ENCODE measurements at regions not wholly inside any gene's neighbourhood (a gene's known extent, or its start where the extent isn't known, plus 50 kb on each side); places are given as distances from the start of the nearest gene placed in this dataset.

GRCh38 chr5:2270467-2270866 is 387.7 kb upstream of the IRX4 start:
- Histone ChIP-seq H3K27ac (ENCODE audit: low read depth, low read length) (no peak overlapping the region), H3K4me3 (ENCODE audit: low read depth, low read length) (no peak overlapping the region), H3K4me1 (ENCODE audit: control insufficient read depth, insufficient read depth, low read length) (peaks cover 6% of the 10 kb centered on the region; the same call in 1 of the 2 replicates), H3K9ac (ENCODE audit: low read length) (no peak overlapping the region), H3K27me3 (ENCODE audit: control insufficient read depth, insufficient read depth, low read length) (no peaks in the 10 kb centered on the region), H3K36me3 (ENCODE audit: control insufficient read depth, insufficient read depth, low read length) (no peaks in the 10 kb centered on the region), H3K9me3 (ENCODE audit: control insufficient read depth, insufficient read depth, low read depth, low read length) (no peaks in the 10 kb centered on the region)

GRCh38 chr5:2269656-2270055 is 386.9 kb upstream of the IRX4 start:
- Histone ChIP-seq H3K9ac (ENCODE audit: low read length) (no peak overlapping the region), H3K27me3 (ENCODE audit: control insufficient read depth, insufficient read depth, low read length) (no peaks in the 10 kb centered on the region), H3K4me3 (ENCODE audit: low read depth, low read length) (no peak overlapping the region), H3K27ac (ENCODE audit: low read depth, low read length) (no peak overlapping the region), H3K9me3 (ENCODE audit: control insufficient read depth, insufficient read depth, low read depth, low read length) (no peaks in the 10 kb centered on the region), H3K36me3 (ENCODE audit: control insufficient read depth, insufficient read depth, low read length) (no peaks in the 10 kb centered on the region), H3K4me1 (ENCODE audit: control insufficient read depth, insufficient read depth, low read length) (peaks cover 6% of the 10 kb centered on the region; the same call in 1 of the 2 replicates)

GRCh38 chr5:2267991-2268390 is 385.3 kb upstream of the IRX4 start:
- Histone ChIP-seq H3K9me3 (ENCODE audit: control insufficient read depth, insufficient read depth, low read depth, low read length) (no peaks in the 10 kb centered on the region), H3K36me3 (ENCODE audit: control insufficient read depth, insufficient read depth, low read length) (no peaks in the 10 kb centered on the region), H3K27me3 (ENCODE audit: control insufficient read depth, insufficient read depth, low read length) (no peaks in the 10 kb centered on the region), H3K9ac (ENCODE audit: low read length) (no peak overlapping the region), H3K27ac (ENCODE audit: low read depth, low read length) (no peak overlapping the region), H3K4me3 (ENCODE audit: low read depth, low read length) (no peak overlapping the region), H3K4me1 (ENCODE audit: control insufficient read depth, insufficient read depth, low read length) (peaks cover 6% of the 10 kb centered on the region; the same call in 1 of the 2 replicates)

- Histone ChIP-seq H3K27ac (ENCODE audit: low read depth, low read length) (no peak overlapping the region), H3K27me3 (ENCODE audit: control insufficient read depth, insufficient read depth, low read length) (no peaks in the 10 kb centered on the region), H3K4me1 (ENCODE audit: control insufficient read depth, insufficient read depth, low read length) (peaks cover 6% of the 10 kb centered on the region; the same call in 1 of the 2 replicates), H3K9me3 (ENCODE audit: control insufficient read depth, insufficient read depth, low read depth, low read length) (no peaks in the 10 kb centered on the region), H3K36me3 (ENCODE audit: control insufficient read depth, insufficient read depth, low read length) (no peaks in the 10 kb centered on the region), H3K9ac (ENCODE audit: low read length) (no peak overlapping the region), H3K4me3 (ENCODE audit: low read depth, low read length) (no peak overlapping the region)
Measured at GRCh38 chr5:2266641-2267240, 384.0 kb upstream of the IRX4 start.

GRCh38 chr5:2265341-2265740 is 382.6 kb upstream of the IRX4 start:
- H3K27ac ChIP-seq (ENCODE audit: low read depth, low read length) = no peak overlapping the region
- no peaks in the 10 kb centered on the region for H3K36me3 ChIP-seq (ENCODE audit: control insufficient read depth, insufficient read depth, low read length)
- H3K9me3 ChIP-seq (ENCODE audit: control insufficient read depth, insufficient read depth, low read depth, low read length) = no peaks in the 10 kb centered on the region
- H3K9ac ChIP-seq (ENCODE audit: low read length) = no peak overlapping the region
- H3K27me3 ChIP-seq (ENCODE audit: control insufficient read depth, insufficient read depth, low read length) = no peaks in the 10 kb centered on the region
- H3K4me3 ChIP-seq (ENCODE audit: low read depth, low read length) = no peak overlapping the region
- 0 out of 2 replicates have a peak, but pooled peaks cover 2% of the 10 kb centered on the region for H3K4me1 ChIP-seq (ENCODE audit: control insufficient read depth, insufficient read depth, low read length)

- Histone ChIP-seq H3K9me3 (ENCODE audit: control insufficient read depth, insufficient read depth, low read depth, low read length) (no peaks in the 10 kb centered on the region), H3K36me3 (ENCODE audit: control insufficient read depth, insufficient read depth, low read length) (no peaks in the 10 kb centered on the region), H3K4me1 (ENCODE audit: control insufficient read depth, insufficient read depth, low read length) (no peaks in the 10 kb centered on the region), H3K27ac (ENCODE audit: low read depth, low read length) (no peak overlapping the region), H3K4me3 (ENCODE audit: low read depth, low read length) (no peak overlapping the region), H3K9ac (ENCODE audit: low read length) (no peak overlapping the region), H3K27me3 (ENCODE audit: control insufficient read depth, insufficient read depth, low read length) (no peaks in the 10 kb centered on the region)
Measured at GRCh38 chr5:2263763-2264162, 381.0 kb upstream of the IRX4 start.

GRCh38 chr5:2262620-2263019 is 379.9 kb upstream of the IRX4 start:
- Histone ChIP-seq H3K9ac (ENCODE audit: low read length) (no peak overlapping the region), H3K4me3 (ENCODE audit: low read depth, low read length) (no peak overlapping the region), H3K9me3 (ENCODE audit: control insufficient read depth, insufficient read depth, low read depth, low read length) (no peaks in the 10 kb centered on the region), H3K4me1 (ENCODE audit: control insufficient read depth, insufficient read depth, low read length) (no peaks in the 10 kb centered on the region), H3K36me3 (ENCODE audit: control insufficient read depth, insufficient read depth, low read length) (no peaks in the 10 kb centered on the region), H3K27ac (ENCODE audit: low read depth, low read length) (no peak overlapping the region), H3K27me3 (ENCODE audit: control insufficient read depth, insufficient read depth, low read length) (no peaks in the 10 kb centered on the region)

GRCh38 chr5:2261004-2261703 is 378.4 kb upstream of the IRX4 start:
- H3K4me1 ChIP-seq (ENCODE audit: control insufficient read depth, insufficient read depth, low read length) = no peaks in the 10 kb centered on the region
- no peak overlapping the region for H3K4me3 ChIP-seq (ENCODE audit: low read depth, low read length)
- H3K36me3 ChIP-seq (ENCODE audit: control insufficient read depth, insufficient read depth, low read length) = no peaks in the 10 kb centered on the region
- H3K27me3 ChIP-seq (ENCODE audit: control insufficient read depth, insufficient read depth, low read length) = no peaks in the 10 kb centered on the region
- H3K9ac ChIP-seq (ENCODE audit: low read length) = no peak overlapping the region
- H3K27ac ChIP-seq (ENCODE audit: low read depth, low read length) = no peak overlapping the region
- no peaks in the 10 kb centered on the region for H3K9me3 ChIP-seq (ENCODE audit: control insufficient read depth, insufficient read depth, low read depth, low read length)

GRCh38 chr5:2260211-2261003 is 377.7 kb upstream of the IRX4 start:
- Histone ChIP-seq H3K27me3 (ENCODE audit: control insufficient read depth, insufficient read depth, low read length) (no peaks in the 10 kb centered on the region), H3K9ac (ENCODE audit: low read length) (no peak overlapping the region), H3K36me3 (ENCODE audit: control insufficient read depth, insufficient read depth, low read length) (no peaks in the 10 kb centered on the region), H3K4me3 (ENCODE audit: low read depth, low read length) (no peak overlapping the region), H3K4me1 (ENCODE audit: control insufficient read depth, insufficient read depth, low read length) (no peaks in the 10 kb centered on the region), H3K27ac (ENCODE audit: low read depth, low read length) (no peak overlapping the region), H3K9me3 (ENCODE audit: control insufficient read depth, insufficient read depth, low read depth, low read length) (no peaks in the 10 kb centered on the region)

- Histone ChIP-seq H3K4me1 (ENCODE audit: control insufficient read depth, insufficient read depth, low read length) (no peaks in the 10 kb centered on the region), H3K27ac (ENCODE audit: low read depth, low read length) (no peak overlapping the region), H3K9ac (ENCODE audit: low read length) (no peak overlapping the region), H3K4me3 (ENCODE audit: low read depth, low read length) (no peak overlapping the region), H3K27me3 (ENCODE audit: control insufficient read depth, insufficient read depth, low read length) (no peaks in the 10 kb centered on the region), H3K36me3 (ENCODE audit: control insufficient read depth, insufficient read depth, low read length) (no peaks in the 10 kb centered on the region), H3K9me3 (ENCODE audit: control insufficient read depth, insufficient read depth, low read depth, low read length) (no peaks in the 10 kb centered on the region)
Measured at GRCh38 chr5:2259494-2260107, 376.9 kb upstream of the IRX4 start.

GRCh38 chr5:2258861-2259260 is 376.1 kb upstream of the IRX4 start:
- Histone ChIP-seq H3K27ac (ENCODE audit: low read depth, low read length) (no peak overlapping the region), H3K9me3 (ENCODE audit: control insufficient read depth, insufficient read depth, low read depth, low read length) (no peaks in the 10 kb centered on the region), H3K36me3 (ENCODE audit: control insufficient read depth, insufficient read depth, low read length) (no peaks in the 10 kb centered on the region), H3K27me3 (ENCODE audit: control insufficient read depth, insufficient read depth, low read length) (no peaks in the 10 kb centered on the region), H3K9ac (ENCODE audit: low read length) (no peak overlapping the region), H3K4me3 (ENCODE audit: low read depth, low read length) (no peak overlapping the region), H3K4me1 (ENCODE audit: control insufficient read depth, insufficient read depth, low read length) (no peaks in the 10 kb centered on the region)

All from HUES6 (cell line).